ENCODE measurements at regions not wholly inside any gene's neighbourhood (a gene's known extent, or its start where the extent isn't known, plus 50 kb on each side); places are given as distances from the start of the nearest gene placed in this dataset.

DNA sequence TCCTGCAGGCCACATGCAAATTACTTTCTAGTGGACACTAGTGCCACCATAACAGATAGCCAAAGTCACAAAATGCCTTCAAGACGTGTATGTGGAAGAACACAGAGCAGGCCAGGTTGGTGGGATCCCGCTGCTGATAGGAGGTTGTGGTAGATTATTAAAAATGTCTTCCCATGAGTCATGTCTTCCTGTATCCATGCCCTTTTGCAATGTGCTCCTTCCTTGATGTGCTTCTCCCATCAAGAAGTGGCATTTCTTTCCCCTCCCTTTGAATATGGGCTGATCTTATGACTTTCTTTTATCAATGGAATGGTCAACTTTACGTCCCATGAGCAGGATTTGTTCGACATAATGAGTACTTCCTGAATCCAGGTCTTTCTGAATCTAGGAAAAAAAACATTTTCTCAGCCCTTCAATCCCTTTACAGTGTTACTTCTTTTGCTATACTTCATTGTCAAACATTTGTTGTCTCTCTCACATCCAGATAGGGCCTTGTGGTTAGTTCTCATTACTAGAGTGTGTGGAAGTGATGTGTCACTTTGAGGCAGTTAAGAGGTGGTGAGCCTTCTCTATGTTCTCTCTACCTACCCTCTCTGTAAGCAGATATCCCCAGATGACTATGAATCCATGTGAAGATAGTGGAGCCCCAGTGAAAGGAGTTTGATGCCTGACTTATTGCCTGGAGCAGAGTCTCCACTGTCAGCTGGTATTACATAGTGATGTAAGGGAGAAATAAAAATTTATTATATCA is 519.2 kb upstream of the DIPK2B start:
- DNase-seq = no peak

DNA sequence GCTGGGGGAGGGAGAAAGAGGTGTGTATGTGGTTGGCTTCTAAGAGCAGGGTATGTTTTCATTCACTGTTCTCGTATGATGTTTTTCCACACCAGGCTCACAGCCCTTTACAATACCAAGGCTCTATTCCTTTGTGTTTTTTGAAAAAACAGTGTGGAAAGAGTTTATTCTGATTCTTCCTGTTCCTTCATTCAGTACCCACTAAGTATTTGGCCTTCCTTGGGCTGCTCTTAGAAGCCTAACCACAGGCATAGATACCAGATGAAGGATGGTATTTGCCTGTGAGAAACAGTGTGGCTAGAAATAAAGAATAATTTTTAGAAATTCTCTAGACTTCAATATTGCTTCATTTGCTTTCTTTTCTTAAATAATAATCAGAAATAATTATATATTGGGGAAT is 518.0 kb upstream of the DIPK2B start:
- no peak for DNase-seq

DNA sequence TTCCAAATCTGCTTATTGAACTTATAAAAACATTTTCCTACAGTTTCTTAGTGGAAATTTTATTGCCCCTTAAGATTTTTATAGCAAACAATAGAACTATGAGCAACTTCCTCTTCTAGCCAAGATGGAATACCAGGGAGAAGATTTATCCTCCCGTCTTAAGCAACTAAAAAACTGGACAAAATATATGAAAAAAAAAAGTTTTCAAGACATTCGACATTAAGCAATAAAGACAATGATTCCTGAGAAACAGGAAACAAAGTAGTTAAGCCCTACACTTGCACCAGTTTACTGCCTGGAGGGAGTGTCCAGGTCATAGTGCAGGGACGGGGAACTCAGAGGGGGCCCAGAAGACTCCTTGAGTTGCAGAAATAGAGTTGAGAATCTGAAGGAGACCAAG is 516.1 kb upstream of the DIPK2B start:
- no peak for DNase-seq

DNA sequence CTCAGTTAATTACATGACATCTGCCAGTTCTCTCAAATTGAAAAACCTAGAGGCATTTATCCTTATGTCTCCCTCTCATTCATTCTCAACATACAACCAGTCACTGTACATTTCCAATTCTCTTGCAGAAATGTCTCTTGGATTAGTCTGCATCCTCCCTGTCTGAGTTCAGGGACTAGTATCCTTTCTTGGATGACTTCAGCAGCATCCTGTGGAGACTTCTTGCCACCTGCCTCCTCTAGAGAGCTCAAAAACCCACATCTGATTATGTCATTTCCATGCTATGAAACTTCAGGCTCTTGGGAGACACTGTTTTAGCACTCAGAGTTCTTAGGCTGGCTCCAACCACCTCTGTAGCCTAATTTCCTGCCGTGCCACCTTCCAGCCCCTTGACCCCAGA is 515.1 kb upstream of the DIPK2B start:
- no peak for DNase-seq

DNA sequence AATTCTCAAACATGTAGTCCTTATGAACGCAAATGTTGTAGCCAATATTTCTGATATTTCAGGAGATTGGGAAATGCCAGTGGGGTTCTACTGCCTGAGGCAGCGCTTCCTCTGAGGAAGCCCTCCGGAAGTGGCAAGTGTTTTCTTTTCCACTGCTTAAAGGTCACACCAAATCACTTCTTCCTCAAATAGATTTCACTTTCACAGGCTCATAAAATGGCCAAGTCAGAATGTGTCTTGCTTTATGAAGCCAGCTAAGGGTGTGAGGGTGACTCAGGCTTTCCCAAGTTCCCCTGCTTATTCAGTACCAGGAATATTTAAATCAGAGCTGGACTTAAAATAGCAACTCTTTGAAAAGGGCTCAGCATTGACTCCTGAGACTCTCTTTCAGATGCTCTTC is 514.2 kb upstream of the DIPK2B start:
- no peak for DNase-seq

DNA sequence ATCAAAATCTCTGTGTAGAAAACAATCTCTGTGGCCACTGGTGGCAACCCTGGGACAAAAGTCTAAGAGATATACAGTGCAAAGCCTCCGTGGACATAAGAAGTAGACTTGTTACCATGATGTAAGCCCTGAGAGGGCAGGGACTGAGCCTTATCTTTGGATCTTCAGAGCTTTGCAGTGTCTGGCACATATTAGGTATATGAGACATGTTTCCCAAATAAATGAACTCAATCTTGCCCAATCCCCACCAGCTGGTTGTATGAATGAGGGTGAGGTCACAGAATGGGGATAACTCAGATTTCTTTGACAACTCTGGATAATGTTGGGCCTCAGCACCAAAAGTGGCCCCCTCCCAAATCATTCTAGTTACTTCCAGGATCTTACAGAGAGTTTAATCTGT is 511.4 kb upstream of the DIPK2B start:
- no peak for DNase-seq

DNA sequence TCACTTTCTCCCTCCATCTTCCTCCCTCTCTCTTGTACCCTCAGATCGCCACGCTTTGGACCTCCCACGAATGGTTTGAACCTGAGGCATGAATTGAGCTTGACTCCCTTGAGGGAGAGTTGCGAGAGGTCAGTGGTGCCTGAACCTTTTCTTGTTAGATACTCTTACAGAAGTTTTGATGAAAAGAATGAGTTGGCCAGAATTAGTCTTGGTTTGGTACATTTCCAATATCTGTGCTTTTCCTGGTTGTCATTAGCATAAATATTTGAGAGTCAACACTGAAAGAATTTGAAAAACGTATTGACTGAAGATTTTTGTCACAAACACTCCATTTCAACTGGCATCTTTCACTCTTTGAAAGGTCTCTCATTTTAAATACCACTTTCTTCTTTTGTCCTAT is 510.6 kb upstream of the DIPK2B start:
- no peak for DNase-seq

DNA sequence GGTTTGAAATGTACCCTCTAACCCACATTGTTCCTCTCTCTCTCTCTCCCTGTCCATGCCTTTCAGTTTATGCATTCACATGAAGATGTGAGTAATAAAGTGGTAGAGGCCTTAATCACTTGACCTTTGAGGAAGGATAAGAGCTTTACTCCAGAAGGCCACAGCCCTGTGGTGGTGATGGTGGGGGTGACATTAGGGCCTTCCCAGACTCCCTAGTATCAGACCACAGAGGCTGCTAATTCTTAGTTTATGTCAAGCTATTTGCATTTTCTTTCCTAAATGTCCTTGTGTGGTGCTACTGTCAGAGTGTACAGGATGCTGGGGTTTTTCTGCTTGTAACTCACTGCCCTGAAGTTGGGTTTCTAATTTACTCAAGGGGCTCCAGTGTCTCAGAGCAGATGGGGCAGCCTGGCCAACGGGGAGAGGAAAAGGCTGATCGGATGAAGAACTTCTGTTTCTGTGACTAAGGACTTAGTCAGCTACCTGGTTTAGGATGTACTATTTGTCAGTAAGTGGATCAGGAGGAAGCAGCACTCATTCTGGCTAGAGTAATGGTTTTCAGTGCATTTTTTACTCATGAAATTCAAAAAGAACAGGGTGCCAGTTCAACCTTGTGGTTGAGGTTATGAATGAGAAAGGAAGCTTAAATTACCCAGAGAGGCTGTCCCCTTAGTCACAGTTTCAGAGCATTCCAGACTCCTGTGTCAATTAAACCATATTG is 509.6 kb upstream of the DIPK2B start:
- DNase-seq = peak; percentile 65

DNA sequence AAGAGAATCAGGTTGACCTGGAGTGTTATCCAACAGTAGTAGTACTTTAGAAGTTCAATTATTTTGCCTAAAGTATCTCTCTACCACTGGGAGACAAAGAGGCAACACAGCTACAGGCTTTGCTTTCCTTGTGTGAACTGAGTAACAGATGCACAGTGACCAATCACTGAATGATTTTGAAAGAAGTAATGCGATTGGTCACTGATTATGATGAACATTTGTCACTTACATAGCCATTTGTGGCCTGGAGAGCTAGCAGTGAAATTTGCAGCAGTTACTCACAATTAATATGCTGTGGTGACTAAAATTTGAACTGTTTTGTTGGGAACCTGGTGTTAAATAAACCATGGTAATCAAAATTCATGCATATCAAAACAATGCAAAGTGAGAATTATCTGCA is 508.7 kb upstream of the DIPK2B start:
- DNase-seq = no peak

DNA sequence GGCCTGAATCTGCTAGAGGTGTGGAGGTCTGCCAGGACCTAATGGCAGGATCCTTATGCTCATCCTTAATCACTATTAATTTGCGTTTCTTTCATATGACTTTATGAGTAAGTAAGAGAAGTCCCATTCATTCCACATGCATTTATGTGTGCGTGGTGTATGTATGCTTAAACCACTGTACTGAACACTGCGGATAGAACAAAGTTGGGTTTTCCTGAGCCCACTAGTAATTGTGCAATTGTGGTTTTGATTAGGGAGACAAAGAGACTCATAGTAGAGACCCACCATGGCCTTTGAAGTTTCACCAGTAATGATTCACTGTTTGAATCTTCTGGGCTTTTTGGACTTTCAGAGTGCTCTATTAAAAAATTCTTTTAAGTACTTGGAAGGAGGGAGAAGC is 498.5 kb upstream of the DIPK2B start:
- no peak for DNase-seq

DNA sequence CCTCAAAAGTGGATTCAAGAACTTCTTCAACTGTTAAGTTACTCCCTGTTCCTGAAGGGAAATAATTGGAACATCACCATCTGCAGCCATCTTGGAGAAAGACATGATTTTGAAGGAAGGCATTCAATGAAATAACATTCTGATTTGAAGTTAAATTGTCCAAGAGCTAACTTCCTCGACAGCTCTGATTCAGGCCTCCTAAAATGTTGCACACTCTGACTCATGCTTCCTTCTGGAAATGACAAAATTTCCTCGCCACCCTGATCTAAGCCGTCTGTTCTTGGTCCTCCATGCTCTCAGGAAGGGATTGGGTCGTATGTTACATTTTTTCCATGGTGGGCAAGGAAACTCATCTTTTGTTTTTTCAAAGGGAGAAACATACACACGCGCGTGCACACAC is 496.9 kb upstream of the DIPK2B start:
- DNase-seq = no peak

DNA sequence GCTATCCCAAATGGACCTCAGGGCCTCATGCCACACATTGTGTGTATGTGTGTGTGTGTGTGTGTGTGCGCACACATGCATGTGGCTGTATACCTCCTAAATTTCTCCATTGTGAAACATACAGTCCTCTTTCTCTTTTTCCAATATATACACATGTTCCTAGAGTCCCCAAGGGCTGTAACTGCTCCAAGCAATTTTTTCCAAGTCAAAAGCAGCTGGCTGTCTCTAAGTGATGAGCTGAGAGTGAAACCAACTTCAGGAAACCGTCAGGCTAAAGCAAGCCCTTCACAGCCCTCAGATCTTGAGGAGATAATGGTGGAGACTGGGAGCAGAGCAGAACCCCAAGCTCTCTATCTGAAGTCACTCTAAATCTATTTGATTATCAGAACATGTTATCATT is 496.1 kb upstream of the DIPK2B start:
- no peak for DNase-seq

DNA sequence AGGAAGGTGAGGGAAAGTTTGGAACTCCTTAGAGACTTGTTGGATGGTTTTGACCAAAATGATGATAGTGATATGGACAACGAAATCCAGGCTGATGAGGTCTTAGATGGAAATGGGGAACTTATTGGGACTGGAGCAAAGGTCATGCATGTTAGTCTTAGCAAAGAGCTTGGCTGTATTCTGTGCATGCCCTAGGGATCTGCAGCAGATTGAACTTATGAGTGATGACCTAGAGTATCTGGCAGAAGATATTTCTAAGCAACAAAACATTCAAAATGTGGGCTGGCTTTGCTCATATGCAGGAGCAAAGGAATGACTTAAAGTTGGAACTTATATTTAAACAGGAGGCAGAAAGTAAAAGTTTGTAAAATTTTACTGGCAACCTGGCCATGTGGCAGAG is 489.3 kb upstream of the DIPK2B start:
- no peak for DNase-seq

DNA sequence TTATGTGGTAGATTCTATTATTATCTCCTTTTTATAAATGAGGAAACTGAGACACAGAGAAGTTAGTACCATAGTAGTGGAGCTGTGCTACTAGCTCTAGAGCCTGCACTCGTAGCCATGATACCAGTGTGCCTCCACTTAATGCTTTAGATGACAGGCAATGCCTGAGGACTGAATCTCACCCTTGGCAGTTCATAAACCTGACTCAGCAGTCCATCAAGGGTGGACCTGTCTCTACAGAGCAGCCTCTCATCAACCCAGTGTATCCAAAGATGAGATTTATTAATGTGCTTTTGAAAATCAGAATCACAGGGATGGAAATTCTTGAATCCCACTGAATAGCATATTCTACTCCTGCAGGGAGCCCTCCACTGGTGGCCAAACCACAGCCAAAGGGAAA is 483.2 kb upstream of the DIPK2B start:
- no peak for DNase-seq

DNA sequence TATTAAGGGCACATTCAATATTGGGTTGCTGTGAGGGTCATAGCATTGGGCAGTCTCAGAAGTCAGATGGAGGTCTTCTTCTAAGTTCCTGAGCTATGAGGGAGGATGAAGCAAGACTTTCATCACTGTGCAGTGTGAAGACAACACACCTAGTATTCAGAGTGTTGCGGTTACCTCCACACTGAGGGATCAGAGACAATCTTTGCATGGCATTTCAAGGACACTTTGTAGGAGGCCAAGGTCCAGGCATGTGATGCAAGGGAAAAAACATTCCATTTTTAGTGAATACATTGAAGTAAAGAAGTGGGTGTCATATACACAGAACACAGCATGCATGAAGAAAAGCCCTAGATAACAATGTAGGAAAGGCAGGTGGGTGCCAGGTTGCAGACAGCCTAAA is 481.2 kb upstream of the DIPK2B start:
- no peak for DNase-seq

DNA sequence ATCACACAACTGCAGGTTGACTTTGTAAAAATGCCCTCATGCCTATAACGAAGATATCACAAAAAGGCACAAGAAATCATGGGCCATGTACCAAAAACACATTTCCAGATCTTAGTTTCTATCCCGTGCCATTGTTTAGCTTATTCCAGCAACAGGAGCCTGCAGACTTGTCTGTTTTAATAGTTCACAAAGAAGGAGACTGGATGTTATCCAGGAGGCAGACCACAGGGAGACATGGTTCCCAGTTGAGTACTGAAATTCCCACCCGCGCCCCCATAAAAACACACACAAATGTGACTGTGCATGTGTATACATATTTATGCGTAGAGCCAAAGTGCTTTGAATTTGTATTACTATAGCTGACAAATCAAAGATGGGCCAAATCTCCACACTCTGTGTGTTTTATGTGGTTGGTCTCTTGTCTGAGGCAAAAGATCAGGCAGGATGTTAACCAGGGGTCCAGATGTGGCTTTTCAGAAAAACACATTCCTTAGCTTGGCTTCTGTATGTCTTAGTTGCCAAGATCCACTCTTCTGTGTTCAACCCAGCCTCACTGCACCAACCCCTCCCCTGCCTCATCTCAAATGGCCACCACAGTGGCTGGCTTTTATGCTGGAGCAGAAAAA is 469.2 kb upstream of the DIPK2B start:
- DNase-seq = no peak

DNA sequence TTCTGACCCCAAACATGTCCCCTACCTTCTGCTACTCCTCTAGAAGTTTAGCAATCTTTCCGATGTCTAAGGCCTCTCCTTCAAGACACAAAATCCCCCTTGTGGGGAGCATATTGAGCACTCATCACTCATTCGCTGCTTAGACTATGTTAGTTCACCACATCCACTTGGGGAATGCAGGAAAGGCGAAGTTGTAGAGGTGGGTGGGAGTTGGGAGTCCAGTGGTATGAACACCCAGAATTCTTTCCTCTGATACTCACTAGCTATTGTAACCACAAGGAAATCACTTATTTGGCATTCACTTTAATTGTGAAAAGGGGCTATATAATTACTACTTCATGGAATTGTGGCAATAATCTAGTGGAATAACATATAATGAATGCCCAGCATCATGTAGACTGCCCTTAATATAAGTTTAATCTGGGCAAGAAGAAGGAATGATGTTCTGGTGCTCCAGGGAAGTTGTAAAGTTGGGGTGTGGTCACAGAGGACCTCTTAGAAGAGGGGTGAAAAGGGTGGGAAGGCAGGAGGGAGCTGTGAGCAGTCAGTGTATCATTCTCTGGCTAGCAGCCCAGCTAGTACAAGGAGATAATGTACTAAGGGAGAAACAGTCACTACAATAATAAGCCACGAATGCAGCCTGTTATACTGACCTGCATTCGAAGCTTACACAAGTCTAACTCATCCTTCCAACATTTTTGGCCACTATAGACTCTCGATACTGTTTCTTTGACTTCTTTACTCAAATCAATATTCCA is 468.2 kb upstream of the DIPK2B start:
- DNase-seq = no peak

DNA sequence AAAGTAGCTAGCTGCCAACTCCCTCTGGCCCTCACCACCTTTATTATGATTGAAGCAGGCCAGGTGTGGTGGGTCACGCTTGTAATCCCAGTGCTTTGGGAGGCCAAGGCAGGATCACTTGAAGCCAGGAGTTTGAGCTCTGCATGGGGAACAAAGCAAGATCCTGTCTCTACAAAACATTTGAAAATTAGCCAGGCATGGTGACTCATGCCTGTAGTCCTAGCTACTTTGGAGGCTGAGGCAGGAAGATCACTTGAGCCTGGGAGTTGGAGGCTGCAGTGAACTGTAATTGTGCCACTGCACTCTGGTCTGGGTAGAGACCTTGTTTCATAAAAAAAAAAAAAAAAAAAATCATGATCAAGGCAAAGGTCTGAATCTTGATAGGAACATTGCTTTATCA is 467.0 kb upstream of the DIPK2B start:
- no peak for DNase-seq

DNA sequence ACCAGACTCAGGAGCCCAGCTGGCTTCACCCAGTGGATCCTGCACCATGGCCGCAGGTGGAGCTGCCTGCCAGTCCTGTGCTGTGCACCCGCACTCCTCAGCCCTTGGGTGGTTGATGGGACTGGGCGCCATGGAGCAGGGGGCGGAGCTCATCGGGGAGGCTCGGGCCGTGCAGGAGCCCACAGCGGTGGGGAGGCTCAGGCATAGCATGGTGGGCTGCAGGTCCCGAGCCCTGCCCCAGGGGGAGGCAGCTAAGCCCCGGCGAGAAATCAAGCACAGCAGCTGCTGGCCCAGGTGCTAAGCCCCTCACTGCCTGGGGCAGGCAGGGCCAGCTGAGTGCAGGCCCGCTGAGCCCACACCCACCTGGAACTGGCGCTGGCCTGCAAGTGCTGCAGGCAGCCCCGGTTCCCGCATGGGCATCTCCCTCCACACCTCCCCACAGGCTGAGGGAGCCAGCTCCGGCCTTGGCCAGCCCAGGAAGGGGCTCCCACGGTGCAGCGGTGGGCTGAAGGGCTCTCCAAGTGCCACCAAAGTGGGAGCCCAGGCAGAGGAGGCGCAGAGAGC is 464.1 kb upstream of the DIPK2B start:
- no peak for DNase-seq

DNA sequence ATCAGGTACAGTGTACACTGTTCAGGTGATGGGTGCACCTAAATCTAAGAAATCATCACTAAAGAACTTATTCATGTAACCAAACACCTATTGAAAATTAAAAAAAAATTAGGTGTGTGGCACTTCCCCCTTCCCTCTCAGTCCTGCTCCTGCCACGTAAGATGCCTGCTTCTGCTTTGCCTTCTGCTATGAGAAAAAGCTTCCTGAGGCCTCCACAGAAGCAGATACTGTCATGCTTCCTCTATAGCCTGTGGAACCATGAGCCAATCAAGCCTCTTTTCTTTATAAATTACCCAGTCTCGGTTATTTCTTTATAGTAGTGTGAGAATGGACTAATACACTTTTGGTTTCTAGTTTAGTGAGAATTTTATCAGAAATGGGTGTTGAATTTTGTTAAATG is 459.8 kb upstream of the DIPK2B start:
- DNase-seq = no peak

DNA sequence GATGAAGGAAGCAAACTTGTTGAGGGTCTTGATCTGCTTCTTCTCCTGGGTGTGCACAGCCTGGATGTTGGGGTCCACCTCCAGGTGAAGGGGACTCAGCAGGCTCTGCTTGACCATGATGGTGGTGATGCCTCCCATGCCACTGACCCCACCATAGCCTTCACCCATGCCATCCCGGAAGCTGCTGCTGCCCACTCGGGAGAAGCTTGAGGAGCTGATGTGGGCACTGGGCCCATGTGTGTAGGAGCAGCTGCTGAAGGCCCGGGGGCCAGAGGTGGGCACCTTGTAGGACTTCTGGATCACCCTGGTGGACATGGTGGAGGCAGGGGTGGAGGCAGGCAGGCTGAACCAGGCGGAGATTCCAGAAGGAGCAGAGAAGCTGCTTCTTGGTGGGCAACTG is 432.7 kb upstream of the DIPK2B start:
- DNase-seq = no peak

DNA sequence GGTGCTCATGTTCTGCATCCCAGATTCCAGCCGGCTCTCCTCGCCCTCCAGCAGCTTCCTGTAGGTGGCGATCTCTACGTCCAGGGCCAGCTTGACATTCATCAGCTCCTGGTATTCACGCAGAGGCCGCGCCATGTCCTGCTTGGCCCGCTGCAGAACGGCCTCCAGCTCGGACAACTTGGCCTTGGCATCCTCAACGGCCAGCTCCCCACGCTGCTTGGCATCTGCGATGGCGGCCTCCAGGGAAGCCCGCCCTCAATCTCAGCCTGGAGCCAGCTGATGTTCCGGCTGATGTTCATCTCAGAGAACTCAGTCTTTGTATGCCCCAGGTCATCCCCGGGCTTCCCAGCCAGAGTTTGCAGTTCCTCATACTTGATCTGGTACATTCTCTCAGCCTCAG is 431.8 kb upstream of the DIPK2B start:
- DNase-seq = no peak

DNA sequence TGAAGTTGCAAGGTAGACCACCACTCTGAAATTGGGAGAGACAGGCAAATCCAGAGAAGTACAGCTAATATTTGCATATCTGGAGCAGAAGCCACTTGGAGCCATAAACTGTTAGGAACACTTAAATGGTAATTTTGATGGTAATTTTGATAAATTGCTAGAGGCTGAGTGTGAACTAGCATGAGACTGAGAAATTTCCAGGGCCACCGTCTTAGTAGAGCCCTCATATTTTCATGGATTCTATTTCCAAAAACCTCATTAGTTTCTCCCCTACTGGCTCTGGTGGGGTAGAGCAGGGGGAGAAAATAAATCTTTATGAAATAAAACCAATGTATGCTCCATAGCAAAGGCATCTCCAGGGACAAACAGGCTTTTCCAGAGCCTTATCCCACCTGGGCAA is 429.4 kb upstream of the DIPK2B start:
- DNase-seq = no peak

All from activated CD8-positive, alpha-beta memory T cell treated with anti-CD3 and anti-CD28 coated beads for 24 hours (primary cell).